AG20443 (cell line): ENCODE measurements at regions not wholly inside any gene's neighbourhood (a gene's known extent, or its start where the extent isn't known, plus 50 kb on each side); places are given as distances from the start of the nearest gene placed in this dataset.
"Not testable (repeated sequence)": the region's sequence is repeated elsewhere in the genome, so short reads cannot be mapped to it uniquely, and the experiment has no call there.

ENCODE experiments used
- DNase-seq: peaks from one replicate; pipeline ENCODE4 v3.0.0; 2012; ENCODE audit warnings: low spot score, mixed read lengths

DNA sequence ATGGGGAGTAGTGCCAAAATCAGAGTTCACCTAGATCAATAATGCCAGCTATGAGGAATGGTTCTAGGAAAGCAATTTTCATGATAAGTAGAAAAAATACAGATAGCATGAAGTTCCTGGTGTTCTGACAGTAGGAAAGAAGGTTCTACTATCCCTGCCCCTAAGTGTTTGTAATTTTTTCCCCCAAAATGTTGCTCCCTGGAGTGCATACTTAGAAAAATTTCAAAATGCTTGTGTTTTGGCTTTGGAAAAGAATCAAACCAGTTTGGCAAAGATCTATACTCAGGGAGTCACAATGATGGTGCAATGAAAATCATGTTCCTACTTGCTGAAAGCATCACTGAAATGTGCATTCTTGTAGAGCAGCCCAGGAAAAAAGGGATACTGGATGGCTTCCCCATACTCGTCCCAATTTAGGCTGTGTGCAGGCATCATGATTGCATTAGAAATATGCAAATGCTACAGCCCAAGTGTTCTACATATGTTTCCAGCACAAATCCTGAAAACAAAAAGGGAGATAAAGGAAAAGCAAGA, 74.7 kb downstream of the LPAR4 start:
- DNase-seq = no peak

DNA sequence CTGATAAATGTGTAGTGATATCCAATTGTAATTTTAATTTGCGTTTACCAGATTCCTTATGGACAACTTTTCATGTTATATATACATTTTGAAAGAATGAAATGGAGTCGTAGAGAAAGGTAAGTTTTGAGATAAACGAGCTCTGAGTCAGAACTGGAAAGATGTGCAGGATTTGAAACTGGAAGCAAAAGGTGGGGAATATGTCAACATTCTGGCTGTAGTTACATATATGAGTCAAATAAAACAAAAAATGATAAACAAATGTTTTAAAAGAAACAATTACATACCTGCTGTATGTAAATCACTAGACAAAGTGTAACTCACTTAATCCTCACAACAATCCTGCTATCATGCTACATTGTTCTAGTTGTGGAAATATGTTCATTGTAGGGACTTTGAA, 84.0 kb downstream of the LPAR4 start:
- DNase-seq = no peak

DNA sequence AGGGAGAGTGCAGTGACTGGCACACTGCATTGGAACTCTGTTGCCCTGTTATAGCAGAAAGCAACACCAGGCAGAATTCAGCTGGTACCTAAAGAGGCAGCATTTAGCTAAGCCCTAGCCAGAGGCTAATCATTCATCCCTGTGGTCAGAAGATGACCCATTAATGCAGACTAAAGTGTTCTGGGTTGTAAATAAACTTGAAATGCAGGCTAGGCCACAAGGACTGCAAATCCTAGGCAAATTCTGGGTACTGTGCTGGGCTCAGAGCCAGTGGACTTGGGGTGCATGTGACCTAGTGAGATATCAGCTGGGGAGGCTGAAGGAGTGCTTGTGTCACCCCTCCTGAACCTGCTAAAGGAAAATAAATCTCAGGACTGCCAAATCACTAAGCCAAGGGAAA, 91.2 kb downstream of the LPAR4 start:
- DNase-seq = no peak

DNA sequence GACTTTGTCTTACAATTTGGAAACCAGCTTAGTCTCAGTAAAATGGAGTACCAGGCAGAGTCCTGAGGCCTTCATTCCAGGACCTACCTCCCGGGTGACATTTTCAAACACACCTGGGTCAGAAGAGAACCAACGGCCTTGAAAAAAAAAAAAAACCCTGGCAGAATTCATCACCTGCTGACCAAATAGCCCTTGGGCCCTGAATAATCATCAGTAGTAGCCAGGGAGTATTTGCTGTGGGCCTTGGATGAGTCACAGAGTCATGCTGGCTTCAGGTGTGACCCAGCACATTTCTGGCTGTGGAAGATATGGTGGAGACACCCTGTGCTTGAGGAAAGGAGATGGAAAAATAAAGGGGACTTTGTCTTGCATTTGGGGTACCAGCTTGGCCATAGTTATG, 92.2 kb downstream of the LPAR4 start:
- no peak for DNase-seq

DNA sequence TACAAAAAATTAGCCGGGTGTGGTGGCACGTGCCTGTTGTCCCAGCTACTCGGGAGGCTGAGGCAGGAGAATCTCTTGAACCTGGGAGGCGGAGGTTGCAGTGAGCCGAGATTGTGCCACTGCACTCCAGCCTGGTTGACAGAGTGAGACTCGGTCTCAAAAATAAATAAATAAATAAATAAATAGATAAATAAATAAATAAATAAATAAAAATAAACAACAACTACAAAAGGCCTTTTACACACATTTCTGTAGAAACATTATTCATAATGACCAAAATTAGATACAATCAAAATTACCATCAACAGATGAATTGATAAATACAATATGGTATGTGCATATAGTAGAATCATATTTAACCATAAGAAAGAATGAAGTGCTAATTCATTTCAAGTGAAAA, 96.7 kb downstream of the LPAR4 start:
- not testable (repeated sequence) for DNase-seq

DNA sequence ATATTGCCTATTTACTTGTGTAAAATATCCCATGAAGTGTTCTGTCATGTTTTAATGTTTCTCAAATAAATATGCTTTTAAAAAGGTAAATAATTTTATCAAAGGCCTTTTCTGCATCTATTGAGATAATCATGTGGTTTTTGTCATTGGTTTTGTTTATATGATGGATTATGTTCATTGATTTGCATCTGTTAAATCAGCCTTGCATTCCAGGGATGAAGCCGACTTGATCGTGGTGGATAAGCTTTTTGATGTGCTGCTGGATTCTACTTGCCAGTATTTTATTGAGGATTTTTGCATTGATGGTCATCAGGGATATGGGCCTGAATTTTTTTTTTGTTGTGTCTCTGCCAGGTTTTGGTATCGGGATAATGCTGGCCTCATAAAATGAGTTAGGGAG, 63.9 kb upstream of the P2RY10 start:
- not testable (repeated sequence) for DNase-seq

DNA sequence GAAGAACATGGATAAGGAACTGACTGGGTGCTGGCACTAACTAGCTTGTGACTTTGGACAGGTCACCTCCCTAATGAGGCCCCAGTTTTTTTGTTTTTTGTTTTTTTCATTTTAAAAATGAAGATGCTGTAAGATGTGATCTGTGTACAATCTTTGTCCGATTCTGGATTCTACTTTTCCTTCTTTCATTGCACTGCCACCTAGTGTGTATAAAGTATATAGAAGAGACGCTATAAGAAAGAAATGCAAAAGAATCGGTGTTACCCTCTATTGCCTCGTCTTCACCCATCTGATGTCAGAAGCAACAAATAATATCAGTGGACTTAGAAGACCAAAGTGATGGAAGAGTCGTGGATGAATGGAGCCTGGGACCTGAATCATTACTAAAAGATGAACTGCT, 58.6 kb upstream of the P2RY10 start:
- peak; percentile 9 for DNase-seq
